ENCODE measurements at regions not wholly inside any gene's neighbourhood (a gene's known extent, or its start where the extent isn't known, plus 50 kb on each side); places are given as distances from the start of the nearest gene placed in this dataset.
A peak's percentile ranks its signal among the peaks of the same experiment; 100 is the strongest.
"Not testable (repeated sequence)": the region's sequence is repeated elsewhere in the genome, so short reads cannot be mapped to it uniquely, and the experiment has no call there.

DNA sequence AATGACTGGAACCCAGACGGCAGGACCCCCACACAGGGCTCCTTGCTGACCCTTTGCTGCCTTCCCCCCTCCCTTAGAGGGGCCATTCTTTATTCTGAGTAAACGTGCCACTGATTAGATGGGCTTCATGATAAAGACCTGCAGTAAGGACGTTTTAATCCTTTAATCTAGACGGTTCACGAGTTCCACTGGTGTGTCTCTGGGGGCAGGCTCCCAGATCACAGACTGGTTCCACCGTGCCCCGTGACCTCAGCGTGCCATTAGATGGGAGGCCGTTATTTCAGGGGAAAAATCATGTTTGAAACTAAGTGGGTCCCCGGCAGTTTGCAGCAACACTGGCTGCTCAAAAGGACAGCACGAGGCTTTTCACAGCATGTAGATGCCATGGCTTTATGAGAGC is 246.9 kb upstream of the PLGLB2 start:
- H3K9me3 Mint-ChIP-seq; CTCF ChIA-PET; intact Hi-C loops (cut with micrococcal nuclease); H3K36me3 Mint-ChIP-seq (ENCODE audit: low read depth); DNase-seq; H3K27me3 Mint-ChIP-seq (ENCODE audit: low read depth); H3K27ac Mint-ChIP-seq; H3K4me3 Mint-ChIP-seq; H3K4me1 Mint-ChIP-seq (ENCODE audit: low read depth): not testable (repeated sequence)

GRCh38 chr2:87502948-87503347 is 244.9 kb upstream of the PLGLB2 start:
- CTCF ChIA-PET; H3K36me3 Mint-ChIP-seq (ENCODE audit: low read depth); H3K27ac Mint-ChIP-seq; H3K9me3 Mint-ChIP-seq; H3K4me3 Mint-ChIP-seq; H3K27me3 Mint-ChIP-seq (ENCODE audit: low read depth); intact Hi-C loops (cut with micrococcal nuclease); DNase-seq: not testable (repeated sequence)
- peaks cover 13% of the 10 kb centered on the region for H3K4me1 Mint-ChIP-seq (ENCODE audit: low read depth)

DNA sequence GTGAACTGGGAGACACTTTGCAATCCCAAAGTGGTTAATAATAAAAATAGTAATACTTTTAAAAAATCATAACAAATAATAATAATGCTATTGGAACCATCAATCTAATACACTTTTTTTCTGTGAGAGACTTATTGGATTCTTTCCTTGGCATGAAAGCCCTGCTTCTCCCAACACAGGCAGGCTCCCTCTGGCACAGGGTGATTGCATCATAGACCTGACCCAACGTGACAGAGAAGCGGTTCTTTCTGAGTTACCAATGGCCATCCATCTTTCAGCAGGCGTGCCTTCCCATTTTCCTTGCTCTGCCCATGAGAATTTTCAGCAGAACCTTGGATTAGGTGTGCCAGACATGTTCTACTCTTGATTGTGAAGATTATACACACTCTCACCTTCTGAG is 242.6 kb upstream of the PLGLB2 start:
- CTCF ChIA-PET; H3K9me3 Mint-ChIP-seq; H3K4me3 Mint-ChIP-seq; H3K27ac Mint-ChIP-seq; H3K27me3 Mint-ChIP-seq (ENCODE audit: low read depth); intact Hi-C loops (cut with micrococcal nuclease); H3K36me3 Mint-ChIP-seq (ENCODE audit: low read depth); DNase-seq: not testable (repeated sequence)
- H3K4me1 Mint-ChIP-seq (ENCODE audit: low read depth): peaks cover 19% of the 10 kb centered on the region

- H3K36me3 Mint-ChIP-seq (ENCODE audit: low read depth); H3K27ac Mint-ChIP-seq; H3K9me3 Mint-ChIP-seq; CTCF ChIA-PET; H3K4me3 Mint-ChIP-seq; H3K27me3 Mint-ChIP-seq (ENCODE audit: low read depth); DNase-seq; intact Hi-C loops (cut with micrococcal nuclease): not testable (repeated sequence)
- peaks cover 17% of the 10 kb centered on the region for H3K4me1 Mint-ChIP-seq (ENCODE audit: low read depth)
These were observed 242.0 kb upstream of the PLGLB2 start for GRCh38 chr2:87505909-87506308.

GRCh38 chr2:87507378-87508348 is 240.2 kb upstream of the PLGLB2 start:
- peak; percentile 29 for DNase-seq
- Mint-ChIP-seq H3K27ac (peak overlapping the region; percentile 86), H3K4me1 (ENCODE audit: low read depth) (peaks cover 16% of the 10 kb centered on the region)
- H3K4me3 Mint-ChIP-seq; H3K27me3 Mint-ChIP-seq (ENCODE audit: low read depth); H3K9me3 Mint-ChIP-seq; CTCF ChIA-PET; intact Hi-C loops (cut with micrococcal nuclease); H3K36me3 Mint-ChIP-seq (ENCODE audit: low read depth): not testable (repeated sequence)

DNA sequence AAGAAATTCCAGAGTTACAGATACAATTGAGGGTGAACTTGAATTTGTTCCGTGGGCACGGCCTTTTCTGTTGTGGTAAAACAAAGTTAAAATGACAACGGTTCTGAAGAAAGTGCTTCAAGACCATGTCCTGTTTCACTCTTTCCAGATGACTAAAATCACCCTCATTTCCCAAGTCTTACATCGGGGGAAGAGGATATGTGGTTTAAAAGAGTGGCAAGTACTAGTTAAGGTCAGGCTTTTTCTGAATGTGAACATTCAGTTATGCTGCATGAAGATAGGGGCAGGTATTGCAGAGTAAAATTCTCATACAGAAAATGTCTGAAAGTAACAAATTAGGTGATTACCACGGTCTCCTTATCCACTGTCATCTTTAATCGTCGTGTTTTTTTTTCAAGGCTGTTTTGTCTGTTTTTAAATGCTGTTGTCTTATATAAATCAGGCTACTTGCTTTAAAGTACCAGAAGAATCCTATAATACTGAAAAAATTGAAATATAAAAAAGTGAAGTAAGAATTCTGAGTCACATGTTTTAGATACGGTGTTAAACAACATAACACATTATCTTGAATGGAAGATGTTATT is 236.6 kb upstream of the PLGLB2 start:
- H3K4me3 Mint-ChIP-seq: not testable (repeated sequence)
- H3K27ac Mint-ChIP-seq: peak overlapping the region; percentile 77

DNA sequence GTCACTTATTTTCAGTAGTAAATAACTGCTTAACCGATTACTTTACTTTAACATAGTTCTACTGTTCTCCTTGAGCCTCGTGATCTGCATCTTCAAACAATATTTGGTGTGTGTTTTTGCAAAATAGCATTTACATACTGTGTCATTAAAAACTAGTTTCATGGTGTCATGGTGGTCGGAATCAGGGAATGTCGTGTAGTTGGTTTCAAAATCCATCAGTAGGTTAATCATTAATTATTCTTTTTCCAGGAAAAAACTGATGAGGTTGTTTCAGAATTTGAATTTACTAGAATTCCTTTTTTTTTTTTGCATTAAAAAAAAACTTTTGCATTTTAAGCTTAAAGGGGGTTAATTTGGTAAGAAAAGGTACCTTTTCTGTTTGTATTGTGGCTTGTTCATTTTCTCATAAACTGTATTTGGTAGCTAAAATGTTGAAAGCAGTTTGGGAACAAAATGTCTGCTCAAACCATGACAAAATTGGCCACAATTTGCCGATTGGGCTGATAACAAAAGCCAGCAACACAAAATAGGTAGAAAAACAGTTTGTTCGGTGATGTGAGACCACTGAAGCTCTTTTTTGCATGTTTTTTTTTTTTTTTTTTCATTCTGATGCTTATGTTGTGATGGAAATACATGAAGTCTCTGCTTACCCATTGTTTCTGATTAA is 234.9 kb upstream of the PLGLB2 start:
- CTCF ChIA-PET; H3K27me3 Mint-ChIP-seq (ENCODE audit: low read depth); H3K27ac Mint-ChIP-seq; intact Hi-C loops (cut with micrococcal nuclease); H3K4me3 Mint-ChIP-seq; DNase-seq; H3K36me3 Mint-ChIP-seq (ENCODE audit: low read depth); H3K9me3 Mint-ChIP-seq: not testable (repeated sequence)
- H3K4me1 Mint-ChIP-seq (ENCODE audit: low read depth): peaks cover 24% of the 10 kb centered on the region

More for the DNA sequence above, 236.6 kb upstream of the PLGLB2 start:
- CTCF ChIA-PET; intact Hi-C loops (cut with micrococcal nuclease); DNase-seq; H3K36me3 Mint-ChIP-seq (ENCODE audit: low read depth); H3K9me3 Mint-ChIP-seq; H3K27me3 Mint-ChIP-seq (ENCODE audit: low read depth): not testable (repeated sequence)
- peaks cover 20% of the 10 kb centered on the region for H3K4me1 Mint-ChIP-seq (ENCODE audit: low read depth)

GRCh38 chr2:87514034-87514433 is 233.9 kb upstream of the PLGLB2 start:
- H3K9me3 Mint-ChIP-seq; H3K36me3 Mint-ChIP-seq (ENCODE audit: low read depth); DNase-seq; H3K27ac Mint-ChIP-seq; CTCF ChIA-PET; H3K4me3 Mint-ChIP-seq; intact Hi-C loops (cut with micrococcal nuclease); H3K27me3 Mint-ChIP-seq (ENCODE audit: low read depth): not testable (repeated sequence)
- H3K4me1 Mint-ChIP-seq (ENCODE audit: low read depth): peaks cover 21% of the 10 kb centered on the region

- H3K9me3 Mint-ChIP-seq; CTCF ChIA-PET; H3K27me3 Mint-ChIP-seq (ENCODE audit: low read depth); intact Hi-C loops (cut with micrococcal nuclease); H3K27ac Mint-ChIP-seq; H3K4me3 Mint-ChIP-seq; H3K36me3 Mint-ChIP-seq (ENCODE audit: low read depth); DNase-seq: not testable (repeated sequence)
- peaks cover 21% of the 10 kb centered on the region for H3K4me1 Mint-ChIP-seq (ENCODE audit: low read depth)
These were observed 233.4 kb upstream of the PLGLB2 start for GRCh38 chr2:87514515-87514914.

DNA sequence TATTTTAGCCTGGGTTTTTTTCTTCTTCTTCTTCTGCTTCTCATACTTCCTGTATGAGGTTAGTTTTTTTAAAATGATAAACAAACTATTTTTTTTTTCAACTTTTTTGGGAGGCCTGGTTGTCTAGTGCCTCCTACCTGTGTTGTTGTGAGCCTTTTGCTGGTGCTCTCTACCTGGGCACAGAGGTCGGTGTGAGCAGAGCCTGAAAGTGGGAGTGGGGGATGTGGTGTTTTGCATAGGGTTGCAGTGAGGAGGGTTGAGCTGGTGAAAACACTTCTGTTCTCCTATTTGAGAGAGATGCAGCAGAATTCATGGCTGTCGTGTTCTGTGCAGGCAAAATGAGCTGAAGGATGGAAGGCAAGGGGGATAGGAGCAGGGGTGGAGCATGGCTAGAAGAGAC is 232.7 kb upstream of the PLGLB2 start:
- H3K36me3 Mint-ChIP-seq (ENCODE audit: low read depth); H3K9me3 Mint-ChIP-seq; CTCF ChIA-PET; DNase-seq; H3K27me3 Mint-ChIP-seq (ENCODE audit: low read depth); intact Hi-C loops (cut with micrococcal nuclease): not testable (repeated sequence)
- H3K4me3 Mint-ChIP-seq: peak overlapping the region; percentile 27
- peak overlapping the region; percentile 77 for H3K27ac Mint-ChIP-seq
- H3K4me1 Mint-ChIP-seq (ENCODE audit: low read depth): peaks cover 21% of the 10 kb centered on the region

- H3K36me3 Mint-ChIP-seq (ENCODE audit: low read depth); DNase-seq; H3K27me3 Mint-ChIP-seq (ENCODE audit: low read depth); CTCF ChIA-PET; H3K9me3 Mint-ChIP-seq; intact Hi-C loops (cut with micrococcal nuclease); H3K4me3 Mint-ChIP-seq; H3K27ac Mint-ChIP-seq: not testable (repeated sequence)
- H3K4me1 Mint-ChIP-seq (ENCODE audit: low read depth): peaks cover 20% of the 10 kb centered on the region
These were observed 232.0 kb upstream of the PLGLB2 start for GRCh38 chr2:87515875-87516274.

- intact Hi-C loops (cut with micrococcal nuclease); H3K27me3 Mint-ChIP-seq (ENCODE audit: low read depth); H3K9me3 Mint-ChIP-seq; DNase-seq; CTCF ChIA-PET; H3K27ac Mint-ChIP-seq; H3K4me3 Mint-ChIP-seq: not testable (repeated sequence)
- Mint-ChIP-seq H3K36me3 (ENCODE audit: low read depth) (peaks cover 10% of the 10 kb centered on the region), H3K4me1 (ENCODE audit: low read depth) (peaks cover 25% of the 10 kb centered on the region)
These were observed 231.4 kb upstream of the PLGLB2 start for GRCh38 chr2:87516369-87516967.

Data from activated naive CD4-positive, alpha-beta T cell treated with anti-CD3 and anti-CD28 coated beads for 36 hours (primary cell).